Spleen (tissue), 11 donors: ENCODE measurements at regions not wholly inside any gene's neighbourhood (a gene's known extent, or its start where the extent isn't known, plus 50 kb on each side); places are given as distances from the start of the nearest gene placed in this dataset.

ENCODE experiments used
- DNase-seq: peaks from one replicate; pipeline ENCODE4 v3.0.0-alpha.2; 2020
- H3K27ac ChIP-seq, 8 donors: fragments of 200-600 bp; sonication (generic) in 7 of 8; 1 replicate in 4 of 8; 2 replicates in 4 of 8; pipeline versions ENCODE4 v1.5.0 to v1.8.0; 2016 to 2021; ENCODE audit warnings: inconsistent platforms in 4 of 8, mild to moderate bottlenecking in 4 of 8, moderate library complexity in 1 of 8
- H3K27me3 ChIP-seq, 7 donors: fragments of 200-600 bp; sonication (generic) in 6 of 7; replicated peaks in 1 of 7; 1 replicate in 4 of 7; 2 replicates in 3 of 7; pipeline versions ENCODE4 v1.5.0 to v1.8.0; 2016 to 2021; ENCODE audit warnings: inconsistent platforms in 3 of 7, mild to moderate bottlenecking in 1 of 7
- H3K36me3 ChIP-seq, 6 donors: fragments of 200-600 bp; sonication (generic) in 5 of 6; 1 replicate in 4 of 6; 2 replicates in 2 of 6; pipeline versions ENCODE4 v1.5.0 to v1.8.0; 2016 to 2021; ENCODE audit warnings: inconsistent platforms in 2 of 6
- H3K4me1 ChIP-seq, 6 donors: fragments of 200-600 bp; sonication (generic) in 5 of 6; 1 replicate in 3 of 6; 2 replicates in 3 of 6; pipeline versions ENCODE4 v1.5.0 to v1.8.0; 2016 to 2021; ENCODE audit warnings: inconsistent platforms in 3 of 6
- H3K4me3 ChIP-seq, 8 donors: fragments of 200-600 bp; sonication (generic) in 7 of 8; 1 replicate in 4 of 8; 2 replicates in 4 of 8; pipeline versions ENCODE4 v1.5.0 to v1.8.0; 2016 to 2021; ENCODE audit warnings: inconsistent platforms in 4 of 8, mild to moderate bottlenecking in 4 of 8, moderate library complexity in 2 of 8
- H3K9me3 ChIP-seq, 8 donors: fragments of 200-600 bp; sonication (generic) in 7 of 8; 1 replicate in 4 of 8; 2 replicates in 4 of 8; pipeline versions ENCODE4 v1.5.0 to v1.8.0; 2016 to 2021; ENCODE audit warnings: inconsistent platforms in 4 of 8
- POLR2A ChIP-seq, 3 donors: fragments of 450-650 bp; IDR thresholded peaks; one replicate each; pipeline ENCODE4 v1.5.1; 2017; ENCODE audit warnings: antibody characterized with exemption in 3 of 3, mild to moderate bottlenecking in 1 of 3
- POLR2AphosphoS5 ChIP-seq, 3 donors: sonication (generic); formaldehyde crosslinking; IDR thresholded peaks; one replicate each; pipeline ENCODE4 v1.5.1; 2017; ENCODE audit warnings: antibody characterized with exemption in 3 of 3
- WGBS, 5 donors: extraction: QIAGEN DNeasy Blood & Tissue Kit in 3 of 5; methylation state at CpG; one replicate each; pipeline versions ENCODE4 v1.1.5 to v1.1.7; 2013 to 2018; 5-methylcytosine and 5-hydroxymethylcytosine counted together
- intact Hi-C: fragments of 100-400 bp; cut with DNase I; formaldehyde crosslinking; loops from one replicate; pipeline ENCODE4 v1.15.0; 2023; ENCODE audit warnings: low total_unique reads
- TF ChIP-seq, protein P1 (sequence below), 11 experiments: fragments of 200-600 bp in 7 of 11; fragments of 450-650 bp in 4 of 11; sonication (generic) in 4 of 11; IDR thresholded peaks in 8 of 11; conservative IDR thresholded peaks in 3 of 11; 1 replicate in 7 of 11; 2 replicates in 4 of 11; pipeline versions ENCODE4 v1.4.0 to v1.8.0; 2016 to 2021; ENCODE audit warnings: antibody characterized with exemption in 11 of 11, inconsistent platforms in 4 of 11, mild to moderate bottlenecking in 1 of 11
- donor health status: healthy with polysubstance abuse.
- donor health status: DM: no; HTN: no; CAD: no; lungs with moderate emphysema.
- donor health status: DM: no; HTN: no; CAD: no.
- donor health status: Bipolar disorder and iron deficiency.
- donor health status: healthy.
- donor health status: DM: no; HTN: no; CAD: no.
- donor health status: DM: yes; HTN: yes; CAD: no.

GRCh38 chr6:21334651-21335050, 258.9 kb upstream of the SOX4 start:
- TF ChIP-seq POLR2A (IDR thresholded peaks at IDR 0.05) (no peak), POLR2AphosphoS5 (IDR thresholded peaks at IDR 0.05) (no peak)
- TF ChIP-seq, protein P1, sequence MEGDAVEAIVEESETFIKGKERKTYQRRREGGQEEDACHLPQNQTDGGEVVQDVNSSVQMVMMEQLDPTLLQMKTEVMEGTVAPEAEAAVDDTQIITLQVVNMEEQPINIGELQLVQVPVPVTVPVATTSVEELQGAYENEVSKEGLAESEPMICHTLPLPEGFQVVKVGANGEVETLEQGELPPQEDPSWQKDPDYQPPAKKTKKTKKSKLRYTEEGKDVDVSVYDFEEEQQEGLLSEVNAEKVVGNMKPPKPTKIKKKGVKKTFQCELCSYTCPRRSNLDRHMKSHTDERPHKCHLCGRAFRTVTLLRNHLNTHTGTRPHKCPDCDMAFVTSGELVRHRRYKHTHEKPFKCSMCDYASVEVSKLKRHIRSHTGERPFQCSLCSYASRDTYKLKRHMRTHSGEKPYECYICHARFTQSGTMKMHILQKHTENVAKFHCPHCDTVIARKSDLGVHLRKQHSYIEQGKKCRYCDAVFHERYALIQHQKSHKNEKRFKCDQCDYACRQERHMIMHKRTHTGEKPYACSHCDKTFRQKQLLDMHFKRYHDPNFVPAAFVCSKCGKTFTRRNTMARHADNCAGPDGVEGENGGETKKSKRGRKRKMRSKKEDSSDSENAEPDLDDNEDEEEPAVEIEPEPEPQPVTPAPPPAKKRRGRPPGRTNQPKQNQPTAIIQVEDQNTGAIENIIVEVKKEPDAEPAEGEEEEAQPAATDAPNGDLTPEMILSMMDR (IDR thresholded peaks at IDR 0.05 in 8 of 11, conservative IDR thresholded peaks at IDR 0.05 in 3 of 11) = no peak
- Histone ChIP-seq H3K27me3 (no peaks in the 10 kb centered on the region), H3K36me3 (no peaks in the 10 kb centered on the region), H3K27ac (no peak overlapping the region), H3K4me3 (no peak overlapping the region), H3K4me1 (no peaks in the 10 kb centered on the region), H3K9me3 (peaks cover 0 to 14% (median 0%) of the 10 kb centered on the region in 8 donors)
- 88 to 95% (median 91%) methylated on average over 7 of the region's 7 CpGs for WGBS, 5 donors
- no peak for DNase-seq
- intact Hi-C loops = no loop called here

DNA sequence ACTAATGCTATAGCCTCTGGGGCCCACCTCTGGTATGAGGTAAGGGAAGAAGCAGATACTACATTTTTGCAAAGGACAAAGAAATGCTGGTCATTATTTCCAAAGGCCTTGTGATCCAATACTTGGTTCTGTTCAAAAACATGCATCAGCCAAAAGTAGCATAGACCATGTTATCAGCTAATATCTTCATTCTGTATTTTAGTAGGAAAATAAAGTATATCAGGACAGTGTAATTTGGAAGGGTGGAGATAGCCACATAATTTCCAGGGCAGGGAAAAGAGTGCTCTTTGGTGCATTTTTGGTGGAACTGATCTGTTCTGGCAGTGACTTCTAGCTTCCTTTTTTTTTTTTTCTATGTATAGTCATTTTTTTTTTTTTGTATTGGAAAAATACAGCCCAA, 258.0 kb upstream of the SOX4 start:
- TF ChIP-seq, protein P1 (IDR thresholded peaks at IDR 0.05 in 8 of 11, conservative IDR thresholded peaks at IDR 0.05 in 3 of 11) = no peak
- TF ChIP-seq POLR2A (IDR thresholded peaks at IDR 0.05) = no peak
- no peak for TF ChIP-seq POLR2AphosphoS5 (IDR thresholded peaks at IDR 0.05)
- intact Hi-C loops = no loop called here
- Histone ChIP-seq H3K4me1 (no peaks in the 10 kb centered on the region), H3K27ac (no peak overlapping the region), H3K9me3 (peaks cover 0 to 14% (median 0%) of the 10 kb centered on the region in 8 donors), H3K36me3 (no peaks in the 10 kb centered on the region), H3K27me3 (no peaks in the 10 kb centered on the region), H3K4me3 (no peak overlapping the region)
- no peak for DNase-seq

DNA sequence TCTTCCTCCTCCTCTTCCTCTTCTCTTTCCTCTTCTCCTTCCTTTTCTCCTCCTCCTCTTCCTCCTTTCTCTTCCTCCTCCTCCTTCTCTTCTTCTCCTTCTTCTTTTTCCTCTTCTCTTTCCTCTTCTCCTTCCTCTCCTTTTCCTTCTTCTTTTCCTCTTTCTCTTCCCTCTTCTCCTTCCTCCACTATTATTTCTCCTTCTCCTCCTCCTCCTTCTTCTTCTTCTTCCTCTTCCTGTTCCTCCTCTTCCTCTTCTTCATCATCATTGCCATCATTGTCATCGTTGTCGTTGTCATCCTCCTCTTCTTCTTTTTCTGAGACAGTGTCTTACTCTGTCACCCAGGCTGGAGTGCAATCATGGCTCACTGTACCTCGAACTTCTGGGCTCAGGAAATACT, 256.3 kb upstream of the SOX4 start:
- Histone ChIP-seq H3K4me3 (no peak overlapping the region), H3K27me3 (no peaks in the 10 kb centered on the region), H3K36me3 (no peaks in the 10 kb centered on the region), H3K27ac (no peak overlapping the region), H3K4me1 (no peaks in the 10 kb centered on the region), H3K9me3 (peaks cover 0 to 14% (median 0%) of the 10 kb centered on the region in 8 donors)
- no peak for DNase-seq
- 51 to 84% (median 75%) methylated on average over 3 of the region's 3 CpGs for WGBS, 5 donors
- TF ChIP-seq POLR2A (IDR thresholded peaks at IDR 0.05) (no peak), POLR2AphosphoS5 (IDR thresholded peaks at IDR 0.05) (no peak)
- TF ChIP-seq, protein P1 (IDR thresholded peaks at IDR 0.05 in 8 of 11, conservative IDR thresholded peaks at IDR 0.05 in 3 of 11) = no peak
- intact Hi-C loops = no loop called here

- no peak for DNase-seq
- intact Hi-C loops = no loop called here
- WGBS, 5 donors = 68 to 84% (median 82%) methylated on average over 3 of the region's 3 CpGs
- Histone ChIP-seq H3K36me3 (no peaks in the 10 kb centered on the region), H3K9me3 (peaks cover 0 to 14% (median 0%) of the 10 kb centered on the region in 8 donors), H3K4me3 (no peak overlapping the region), H3K4me1 (no peaks in the 10 kb centered on the region), H3K27me3 (no peaks in the 10 kb centered on the region), H3K27ac (no peak overlapping the region)
- TF ChIP-seq POLR2A (IDR thresholded peaks at IDR 0.05) (no peak), POLR2AphosphoS5 (IDR thresholded peaks at IDR 0.05) (no peak)
Measured at GRCh38 chr6:21340573-21340972, 253.0 kb upstream of the SOX4 start.

DNA sequence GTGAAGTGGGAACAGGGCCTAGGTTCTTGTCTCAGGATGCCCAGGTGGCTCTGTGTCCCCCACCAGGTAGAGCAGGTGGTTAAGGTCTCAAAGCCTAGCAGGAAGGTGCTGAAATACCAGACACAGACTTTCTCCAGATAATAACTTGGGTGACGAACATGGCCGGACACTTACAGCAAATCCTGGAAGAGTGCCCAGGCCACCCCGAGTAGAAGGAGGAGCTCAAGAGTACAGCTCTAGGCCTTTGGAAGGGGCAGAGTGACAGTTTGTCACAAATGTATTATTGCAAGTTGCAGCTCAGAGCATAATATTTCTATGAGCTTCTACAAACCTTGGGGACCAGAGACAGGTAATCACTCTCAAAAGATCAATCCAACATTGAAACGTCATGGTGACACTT, 251.6 kb upstream of the SOX4 start:
- no peaks in the 10 kb centered on the region for H3K27me3 ChIP-seq
- 78 to 93% (median 85%) methylated on average over 4 of the region's 4 CpGs for WGBS, 5 donors
- TF ChIP-seq POLR2AphosphoS5 (IDR thresholded peaks at IDR 0.05) (no peak), POLR2A (IDR thresholded peaks at IDR 0.05) (no peak)
- TF ChIP-seq, protein P1 (IDR thresholded peaks at IDR 0.05 in 8 of 11, conservative IDR thresholded peaks at IDR 0.05 in 3 of 11) = no peak

More for the DNA sequence above, 251.6 kb upstream of the SOX4 start:
- no peaks in the 10 kb centered on the region for H3K36me3 ChIP-seq
- peaks cover 0 to 11% (median 0%) of the 10 kb centered on the region in 8 donors for H3K9me3 ChIP-seq
- H3K4me3 ChIP-seq = no peak overlapping the region
- no peak for DNase-seq
- intact Hi-C loops = no loop called here
- no peaks in the 10 kb centered on the region for H3K4me1 ChIP-seq
- H3K27ac ChIP-seq = no peak overlapping the region
